ENCODE measurements at regions not wholly inside any gene's neighbourhood (a gene's known extent, or its start where the extent isn't known, plus 50 kb on each side); places are given as distances from the start of the nearest gene placed in this dataset.

DNA sequence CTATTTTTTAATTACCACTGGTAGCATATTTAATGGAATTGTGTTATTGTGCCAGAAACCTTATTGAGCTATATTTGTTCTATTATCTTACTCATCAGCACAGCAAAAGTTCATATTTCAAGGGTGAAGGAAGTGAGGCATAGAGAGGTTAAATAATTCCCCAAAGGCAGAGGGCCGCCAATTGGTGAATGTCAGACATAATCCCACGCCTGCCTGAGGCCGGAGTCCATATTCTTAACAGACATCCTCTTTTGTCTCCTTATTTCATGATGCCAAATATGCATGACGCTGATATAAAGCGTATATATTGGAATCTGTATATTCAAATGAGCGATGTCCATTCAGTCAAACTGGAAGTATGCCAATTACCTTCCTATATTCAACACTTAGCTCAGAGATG is 505.0 kb upstream of the SLC35B3 start:
- TF ChIP-seq GATA2 (IDR thresholded peaks at IDR 0.05; ENCODE audit: low read depth, low read length) (no peak), GATA3 (IDR thresholded peaks at IDR 0.05; ENCODE audit: low read depth, low read length) (no peak)

All from SH-SY5Y (cell line).